BE2C (cell line): ENCODE measurements at regions not wholly inside any gene's neighbourhood (a gene's known extent, or its start where the extent isn't known, plus 50 kb on each side); places are given as distances from the start of the nearest gene placed in this dataset.
"Not testable (repeated sequence)": the region's sequence is repeated elsewhere in the genome, so short reads cannot be mapped to it uniquely, and the experiment has no call there.

Experiments
- DNase-seq: peaks from one replicate; pipeline ENCODE4 v3.0.0-alpha.2; 2020
- H3K27me3 ChIP-seq: fragments of 250-450 bp; sonication (Bioruptor Pico); 2 replicates; pipeline ENCODE4 v1.5.1; 2020; ENCODE audit warnings: mild to moderate bottlenecking
- H3K36me3 ChIP-seq: fragments of 250-450 bp; sonication (Bioruptor Pico); 2 replicates; pipeline ENCODE4 v1.5.1; 2020; ENCODE audit warnings: mild to moderate bottlenecking
- H3K4me1 ChIP-seq: fragments of 250-450 bp; sonication (Bioruptor Pico); 2 replicates; pipeline ENCODE4 v1.5.1; 2020
- H3K4me3 ChIP-seq: 2 replicates; pipeline ENCODE4 v1.5.1; 2011; ENCODE audit warnings: low read depth, low read length
- H3K9me3 ChIP-seq: fragments of 250-450 bp; sonication (Bioruptor Pico); 2 replicates; pipeline ENCODE4 v1.5.1; 2020
- TF ChIP-seq, protein P1 (sequence below): IDR thresholded peaks from 2 replicates; pipeline ENCODE4 v1.5.1; 2012; ENCODE audit warnings: mild to moderate bottlenecking, low read depth, low read length

DNA sequence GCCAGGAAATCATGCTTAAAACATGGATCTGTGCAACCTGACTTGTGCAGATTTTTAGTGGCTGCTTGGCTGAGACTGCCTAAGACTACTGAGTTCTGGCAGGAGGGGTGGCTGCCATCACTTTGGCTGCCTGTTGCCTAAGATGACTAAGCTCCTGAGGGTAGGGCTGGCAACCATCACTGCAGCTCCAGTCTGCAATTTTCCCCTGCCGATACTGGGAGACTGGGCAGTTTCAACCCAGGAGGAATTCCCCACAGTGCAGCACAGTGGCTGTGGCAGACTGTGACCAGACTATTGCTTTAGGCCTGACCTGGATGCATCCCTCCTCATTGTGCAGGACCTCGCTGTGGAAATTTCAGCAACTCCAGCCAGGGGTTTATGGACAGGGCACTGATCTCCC is 544.9 kb downstream of the ANKRD50 start:
- Histone ChIP-seq H3K9me3 (no peaks in the 10 kb centered on the region), H3K27me3 (no peaks in the 10 kb centered on the region), H3K4me3 (no peak overlapping the region), H3K36me3 (no peaks in the 10 kb centered on the region), H3K4me1 (no peaks in the 10 kb centered on the region)
- TF ChIP-seq, protein P1, sequence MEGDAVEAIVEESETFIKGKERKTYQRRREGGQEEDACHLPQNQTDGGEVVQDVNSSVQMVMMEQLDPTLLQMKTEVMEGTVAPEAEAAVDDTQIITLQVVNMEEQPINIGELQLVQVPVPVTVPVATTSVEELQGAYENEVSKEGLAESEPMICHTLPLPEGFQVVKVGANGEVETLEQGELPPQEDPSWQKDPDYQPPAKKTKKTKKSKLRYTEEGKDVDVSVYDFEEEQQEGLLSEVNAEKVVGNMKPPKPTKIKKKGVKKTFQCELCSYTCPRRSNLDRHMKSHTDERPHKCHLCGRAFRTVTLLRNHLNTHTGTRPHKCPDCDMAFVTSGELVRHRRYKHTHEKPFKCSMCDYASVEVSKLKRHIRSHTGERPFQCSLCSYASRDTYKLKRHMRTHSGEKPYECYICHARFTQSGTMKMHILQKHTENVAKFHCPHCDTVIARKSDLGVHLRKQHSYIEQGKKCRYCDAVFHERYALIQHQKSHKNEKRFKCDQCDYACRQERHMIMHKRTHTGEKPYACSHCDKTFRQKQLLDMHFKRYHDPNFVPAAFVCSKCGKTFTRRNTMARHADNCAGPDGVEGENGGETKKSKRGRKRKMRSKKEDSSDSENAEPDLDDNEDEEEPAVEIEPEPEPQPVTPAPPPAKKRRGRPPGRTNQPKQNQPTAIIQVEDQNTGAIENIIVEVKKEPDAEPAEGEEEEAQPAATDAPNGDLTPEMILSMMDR, result no peak
- DNase-seq, result no peak

DNA sequence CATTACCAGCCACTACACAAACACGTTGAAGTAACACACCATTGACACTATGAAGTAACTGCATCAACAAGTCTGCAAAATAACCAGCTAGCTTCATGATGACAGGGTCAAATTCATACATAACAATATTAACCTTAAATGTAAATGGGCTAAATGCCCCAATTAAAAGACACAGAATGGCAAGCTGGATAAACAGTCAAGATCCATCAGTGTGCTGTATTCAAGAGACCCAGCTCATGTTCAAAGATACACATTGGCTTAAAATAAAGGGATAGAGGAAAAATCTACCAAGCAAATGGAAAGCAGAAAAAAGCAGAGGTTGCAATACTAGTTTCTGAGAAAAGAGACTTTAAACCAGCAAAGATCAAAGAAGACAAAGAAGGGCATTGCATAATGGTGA is 543.0 kb downstream of the ANKRD50 start:
- not testable (repeated sequence) for H3K27me3 ChIP-seq, DNase-seq, H3K36me3 ChIP-seq, H3K9me3 ChIP-seq, H3K4me1 ChIP-seq, H3K4me3 ChIP-seq

DNA sequence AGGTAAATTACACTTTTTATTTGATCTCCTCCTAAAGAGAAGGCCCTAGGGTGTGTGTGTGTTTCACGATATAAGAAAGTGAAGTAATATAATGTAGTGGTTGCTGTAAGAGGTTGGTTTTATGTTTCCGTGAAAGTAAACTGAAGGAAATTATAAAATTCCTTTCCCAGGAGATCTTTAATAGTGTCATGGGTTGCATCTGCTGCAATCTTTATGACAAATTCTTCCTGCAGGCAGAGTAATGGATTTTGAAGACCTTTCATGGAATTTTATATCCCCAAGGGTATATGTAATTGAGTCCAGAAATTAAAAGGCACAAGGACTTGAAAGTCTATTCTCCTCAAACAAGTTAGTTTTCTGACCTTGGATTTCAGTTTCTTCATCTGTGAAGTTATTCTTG is 538.6 kb downstream of the ANKRD50 start:
- no peak overlapping the region for H3K4me3 ChIP-seq
- no peaks in the 10 kb centered on the region for H3K4me1 ChIP-seq
- H3K27me3 ChIP-seq, result no peaks in the 10 kb centered on the region
- no peak for DNase-seq
- TF ChIP-seq, protein P1, result no peak
- H3K36me3 ChIP-seq, result no peaks in the 10 kb centered on the region
- no peaks in the 10 kb centered on the region for H3K9me3 ChIP-seq

DNA sequence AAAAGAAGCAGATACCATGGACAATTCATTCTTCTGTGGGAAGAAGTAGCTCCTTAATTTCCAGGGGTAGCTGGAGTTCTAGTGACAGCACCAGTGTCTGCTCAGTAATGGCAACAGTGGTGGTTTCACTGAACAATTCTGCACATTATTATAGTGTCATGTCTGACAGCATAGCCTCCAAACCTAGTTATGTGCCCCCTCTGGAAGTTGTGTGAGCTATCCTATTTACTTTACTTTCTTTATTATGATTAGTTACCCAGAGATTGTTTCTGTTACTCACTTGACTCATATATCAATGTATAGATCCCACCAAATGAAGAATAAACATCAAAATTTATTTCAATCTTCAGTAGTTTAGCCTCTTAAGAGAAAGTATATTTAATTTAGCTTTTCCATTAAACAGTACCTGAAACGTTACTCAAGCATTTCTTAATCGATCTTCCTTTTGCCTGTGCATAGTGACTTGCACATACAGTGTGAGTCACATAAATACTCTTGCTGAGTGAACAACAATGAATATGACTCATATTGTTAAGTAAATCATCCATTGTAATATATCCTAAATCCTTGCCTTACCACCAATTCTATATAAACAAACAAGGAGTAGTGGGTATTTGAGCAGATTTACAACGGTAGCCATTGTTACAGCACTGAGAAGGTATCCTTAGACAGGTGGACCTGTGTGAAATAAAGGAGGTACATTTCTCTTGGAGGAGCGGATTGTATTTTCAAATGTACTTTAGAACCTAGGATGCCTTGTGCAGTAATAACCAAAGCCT is 534.7 kb downstream of the ANKRD50 start:
- H3K9me3 ChIP-seq, result no peaks in the 10 kb centered on the region
- no peak for DNase-seq
- H3K4me1 ChIP-seq, result no peaks in the 10 kb centered on the region
- H3K36me3 ChIP-seq, result no peaks in the 10 kb centered on the region
- TF ChIP-seq, protein P1, result no peak
- H3K27me3 ChIP-seq, result no peaks in the 10 kb centered on the region
- no peak overlapping the region for H3K4me3 ChIP-seq

DNA sequence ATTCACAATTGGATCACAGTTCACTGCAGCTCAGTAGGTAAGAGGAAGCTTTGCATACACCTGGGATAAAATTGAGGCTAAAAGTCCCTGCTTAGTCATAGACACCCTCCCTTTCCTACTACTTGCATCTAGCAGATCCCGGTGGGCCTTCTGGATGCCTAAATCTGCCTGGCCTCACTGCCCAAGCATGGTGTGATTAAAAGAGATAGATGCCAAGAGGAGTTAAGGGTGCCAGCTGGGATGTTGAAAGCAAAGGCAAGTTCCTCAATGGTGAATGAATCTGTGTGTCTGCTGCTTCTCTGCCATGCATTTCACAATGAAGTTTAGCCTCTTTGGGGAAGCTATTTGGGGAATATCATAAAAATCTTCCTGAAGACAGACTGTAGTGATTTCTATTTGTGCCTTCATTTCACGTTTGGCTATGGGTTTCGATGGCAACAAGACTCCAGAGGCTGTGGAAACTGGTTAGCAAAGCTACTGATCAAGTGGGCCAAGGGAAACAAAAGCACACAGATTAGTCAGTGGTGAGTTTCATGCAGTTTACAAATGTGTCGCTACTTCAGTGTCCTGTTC is 534.0 kb downstream of the ANKRD50 start:
- no peak overlapping the region for H3K4me3 ChIP-seq
- no peak for DNase-seq
- TF ChIP-seq, protein P1, result no peak
- no peaks in the 10 kb centered on the region for H3K27me3 ChIP-seq
- H3K9me3 ChIP-seq, result no peaks in the 10 kb centered on the region
- no peaks in the 10 kb centered on the region for H3K36me3 ChIP-seq
- no peaks in the 10 kb centered on the region for H3K4me1 ChIP-seq

DNA sequence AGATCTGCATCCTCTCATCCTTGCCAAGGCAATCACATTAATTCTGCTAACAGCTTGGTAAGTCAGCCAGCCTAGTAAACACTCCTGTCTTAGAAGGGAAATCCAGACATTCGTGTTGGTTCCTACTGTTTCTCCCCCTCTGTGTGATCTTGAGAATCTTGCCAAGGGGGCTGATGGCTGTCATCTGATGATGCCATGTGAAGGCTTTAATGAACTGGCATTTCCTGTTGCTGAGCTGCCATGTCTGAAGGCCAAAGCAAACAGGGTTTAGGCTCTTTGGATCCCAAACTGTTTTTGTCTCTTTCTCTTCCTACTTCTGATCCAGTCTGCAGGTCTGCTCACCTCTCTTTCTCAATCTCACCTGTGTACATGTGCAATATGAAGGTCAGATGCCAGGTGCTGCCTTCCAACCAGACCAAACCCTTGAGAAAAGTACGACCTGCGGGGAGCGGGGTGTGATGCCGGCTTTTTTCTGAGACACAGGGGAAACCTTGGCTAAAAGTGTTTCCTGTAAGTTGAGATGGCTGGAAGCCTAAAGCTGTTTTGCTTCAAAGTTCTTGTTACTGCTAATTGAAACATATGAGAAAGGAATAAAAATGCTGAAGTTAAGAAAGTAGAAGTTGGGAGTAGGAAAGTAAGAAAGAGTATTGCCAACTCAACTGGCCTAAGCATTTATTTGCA is 532.9 kb downstream of the ANKRD50 start:
- no peaks in the 10 kb centered on the region for H3K36me3 ChIP-seq
- no peaks in the 10 kb centered on the region for H3K4me1 ChIP-seq
- DNase-seq, result no peak
- TF ChIP-seq, protein P1, result no peak
- no peaks in the 10 kb centered on the region for H3K27me3 ChIP-seq
- H3K4me3 ChIP-seq, result no peak overlapping the region
- no peaks in the 10 kb centered on the region for H3K9me3 ChIP-seq
